PFSK-1 (cell line): ENCODE measurements at regions not wholly inside any gene's neighbourhood (a gene's known extent, or its start where the extent isn't known, plus 50 kb on each side); places are given as distances from the start of the nearest gene placed in this dataset.

Experiments used
- POLR2AphosphoS5 ChIP-seq: IDR thresholded peaks from 2 replicates; pipeline ENCODE4 v1.6.1; 2012; ENCODE audit warnings: low read depth, mild to moderate bottlenecking, control low read depth, low read length, moderate library complexity
- REST ChIP-seq, 2 experiments: IDR thresholded peaks; 2 replicates each; pipeline versions ENCODE4 v1.6.1 to v1.8.0; 2011 to 2012; ENCODE audit warnings: low read depth in 2 of 2, low read length in 2 of 2, control low read depth in 1 of 2, inconsistent platforms in 1 of 2, mild to moderate bottlenecking in 1 of 2, moderate library complexity in 1 of 2; ENCODE audit not compliant: insufficient read depth in 1 of 2
- SIN3A ChIP-seq: IDR thresholded peaks from 2 replicates; pipeline ENCODE4 v1.6.1; 2012; ENCODE audit warnings: mild to moderate bottlenecking, low read length, moderate library complexity, borderline replicate concordance; ENCODE audit not compliant: insufficient read depth
- TAF1 ChIP-seq: IDR thresholded peaks from 2 replicates; pipeline ENCODE4 v1.6.1; 2012; ENCODE audit warnings: low read length, control low read depth, borderline replicate concordance; ENCODE audit not compliant: insufficient read depth

GRCh38 chr6:90765491-90765890 is 178.6 kb upstream of the MAP3K7 start:
- no peak for TF ChIP-seq POLR2AphosphoS5
- TF ChIP-seq TAF1: no peak
- no peak for TF ChIP-seq REST (IDR thresholded peaks at IDR 0.05; ENCODE audit: insufficient read depth in 1 of 2, low read depth in 2 of 2, low read length in 2 of 2)
- TF ChIP-seq SIN3A: no peak
